Neuronal stem cell (in vitro differentiated cells): ENCODE measurements at regions not wholly inside any gene's neighbourhood (a gene's known extent, or its start where the extent isn't known, plus 50 kb on each side); places are given as distances from the start of the nearest gene placed in this dataset.

ENCODE experiments used
- DNase-seq: peaks from one replicate; pipeline ENCODE4 v3.0.0-alpha.2; 2013; ENCODE audit warnings: low spot score
- H2AFZ ChIP-seq: one replicate; pipeline ENCODE4 v1.6.1; 2013; ENCODE audit warnings: mild to moderate bottlenecking, low read length, inconsistent platforms
- H2AK5ac ChIP-seq: 2 replicates; pipeline ENCODE4 v1.6.1; 2013; ENCODE audit warnings: low read depth, mild to moderate bottlenecking, inconsistent platforms, low read length, moderate library complexity, mixed read lengths
- H2BK120ac ChIP-seq: 2 replicates; pipeline ENCODE4 v1.6.1; 2013; ENCODE audit warnings: low read depth, mild to moderate bottlenecking, inconsistent platforms, low read length, moderate library complexity, mixed read lengths
- H2BK12ac ChIP-seq: one replicate; pipeline ENCODE4 v1.6.1; 2013; ENCODE audit warnings: low read length, inconsistent platforms
- H2BK15ac ChIP-seq: 2 replicates; pipeline ENCODE4 v1.6.1; 2013; ENCODE audit warnings: mild to moderate bottlenecking, low read length, inconsistent platforms, mixed read lengths
- H2BK5ac ChIP-seq: one replicate; pipeline ENCODE4 v1.6.1; 2013; ENCODE audit warnings: inconsistent platforms, mild to moderate bottlenecking, low read length, moderate library complexity
- H3K14ac ChIP-seq: one replicate; pipeline ENCODE4 v1.6.1; 2013; ENCODE audit warnings: low read length, inconsistent platforms
- H3K18ac ChIP-seq: 2 replicates; pipeline ENCODE4 v1.6.1; 2013; ENCODE audit warnings: low read length, inconsistent platforms
- H3K23ac ChIP-seq: 2 replicates; pipeline ENCODE4 v1.6.1; 2013; ENCODE audit warnings: low read depth, mild to moderate bottlenecking, mixed read lengths, low read length, inconsistent platforms; ENCODE audit not compliant: poor library complexity
- H3K27ac ChIP-seq: replicated peaks from 3 replicates; pipeline ENCODE4 v1.5.1; 2013; ENCODE audit warnings: low read length, inconsistent platforms
- H3K27me3 ChIP-seq, 3 experiments: 2 replicates each; pipeline ENCODE4 v1.6.1; 2013; ENCODE audit warnings: low read length in 3 of 3, mild to moderate bottlenecking in 2 of 3, inconsistent platforms in 1 of 3, low read depth in 1 of 3, mixed read lengths in 1 of 3, moderate library complexity in 1 of 3; ENCODE audit not compliant: control insufficient read depth in 3 of 3, insufficient read depth in 3 of 3
- H3K36me3 ChIP-seq, 2 donors: replicated peaks in 1 of 2; 2 replicates each; pipeline ENCODE4 v1.6.1; 2013; ENCODE audit warnings: low read length in 2 of 2; ENCODE audit not compliant: control insufficient read depth in 2 of 2, insufficient read depth in 2 of 2
- H3K4ac ChIP-seq: 2 replicates; pipeline ENCODE4 v1.6.1; 2013; ENCODE audit warnings: inconsistent platforms, mild to moderate bottlenecking, low read length, moderate library complexity
- H3K4me1 ChIP-seq, 2 donors: 1 replicate in 1 of 2; 2 replicates in 1 of 2; pipeline ENCODE4 v1.6.1; 2013; ENCODE audit warnings: low read length in 2 of 2, low read depth in 1 of 2; ENCODE audit not compliant: control insufficient read depth in 2 of 2, insufficient read depth in 1 of 2
- H3K4me2 ChIP-seq: one replicate; pipeline ENCODE4 v1.6.1; 2013; ENCODE audit warnings: mild to moderate bottlenecking, low read length, inconsistent platforms; ENCODE audit not compliant: insufficient read depth, poor library complexity, severe bottlenecking
- H3K4me3 ChIP-seq, 2 donors: 2 replicates each; pipeline ENCODE4 v1.5.1; 2013; ENCODE audit warnings: low read length in 2 of 2, mild to moderate bottlenecking in 2 of 2, inconsistent platforms in 1 of 2, moderate library complexity in 1 of 2
- H3K79me1 ChIP-seq: one replicate; pipeline ENCODE4 v1.6.1; 2013; ENCODE audit warnings: low read depth, mild to moderate bottlenecking, inconsistent platforms, low read length, moderate library complexity
- H3K9ac ChIP-seq: one replicate; pipeline ENCODE4 v1.6.1; 2013; ENCODE audit warnings: mild to moderate bottlenecking, low read depth, low read length, inconsistent platforms; ENCODE audit not compliant: poor library complexity
- H3K9me3 ChIP-seq, 2 donors: replicated peaks in 1 of 2; 2 replicates each; pipeline versions ENCODE3 to v1.6.1; 2013; ENCODE audit warnings: low read length in 2 of 2, mild to moderate bottlenecking in 2 of 2, inconsistent platforms in 1 of 2, low read depth in 1 of 2, mixed read lengths in 1 of 2, moderate library complexity in 1 of 2; ENCODE audit not compliant: control insufficient read depth in 2 of 2, insufficient read depth in 1 of 2
- H4K8ac ChIP-seq: one replicate; pipeline ENCODE4 v1.6.1; 2013; ENCODE audit warnings: low read depth, mild to moderate bottlenecking, inconsistent platforms, low read length, moderate library complexity
- H4K91ac ChIP-seq: one replicate; pipeline ENCODE4 v1.6.1; 2013; ENCODE audit warnings: low read length, low read depth, mild to moderate bottlenecking, inconsistent platforms; ENCODE audit not compliant: poor library complexity
- WGBS, 2 donors: extraction: QIAGEN DNeasy Blood & Tissue Kit; methylation state at CpG; one replicate each; pipeline ENCODE4 v1.1.7; 2013; ENCODE audit warnings: missing lambda C conversion rate in 2 of 2, mixed read lengths in 1 of 2; ENCODE audit not compliant: insufficient read length in 2 of 2, insufficient replicate concordance in 1 of 2; ENCODE audit errors: extremely low coverage in 2 of 2; 5-methylcytosine and 5-hydroxymethylcytosine counted together

DNA sequence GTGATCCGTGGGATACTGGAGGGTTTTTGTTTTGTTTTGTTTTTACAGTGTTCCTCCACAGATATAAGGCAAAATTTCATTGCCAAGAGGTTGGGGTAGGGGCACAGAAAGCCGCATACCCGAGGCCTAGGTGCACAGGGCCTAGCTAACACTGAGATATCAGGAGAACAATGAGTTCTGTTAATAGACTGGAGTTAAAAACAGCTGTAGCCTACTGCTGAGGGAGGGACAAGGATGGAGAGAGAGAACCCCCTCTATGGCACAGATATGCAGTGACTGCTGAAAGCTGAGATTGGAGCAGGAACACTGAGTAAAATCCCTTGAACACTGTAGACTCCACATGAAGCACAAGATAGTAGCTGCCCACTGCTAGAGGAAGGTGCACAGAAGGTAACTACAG is 53.1 kb upstream of the MAP3K13 start:
- DNase-seq, result no peak
- Histone ChIP-seq H3K18ac (no peak overlapping the region), H3K27me3 (no peaks in the 10 kb centered on the region), H3K9ac (no peak overlapping the region), H2BK5ac (no peak overlapping the region), H3K4me1 (peaks cover 2 to 4% of the 10 kb centered on the region in 2 donors), H3K4me3 (no peak overlapping the region), H4K8ac (no peak overlapping the region), H2AFZ (no peak overlapping the region), H4K91ac (no peak overlapping the region), H3K4me2 (no peak overlapping the region), H2BK12ac (no peak overlapping the region), H3K36me3 (peaks cover 0 to 2% of the 10 kb centered on the region in 2 donors), H3K27ac (no peak overlapping the region), H3K23ac (no peak overlapping the region), H2AK5ac (no peak overlapping the region), H2BK120ac (no peak overlapping the region), H3K4ac (no peak overlapping the region), H2BK15ac (no peak overlapping the region), H3K9me3 (peaks cover 3 to 33% of the 10 kb centered on the region in 2 donors), H3K79me1 (no peaks in the 10 kb centered on the region), H3K14ac (no peak overlapping the region)
- WGBS, 2 donors, result no CpG with 5 or more reads among the region's 3 CpGs

DNA sequence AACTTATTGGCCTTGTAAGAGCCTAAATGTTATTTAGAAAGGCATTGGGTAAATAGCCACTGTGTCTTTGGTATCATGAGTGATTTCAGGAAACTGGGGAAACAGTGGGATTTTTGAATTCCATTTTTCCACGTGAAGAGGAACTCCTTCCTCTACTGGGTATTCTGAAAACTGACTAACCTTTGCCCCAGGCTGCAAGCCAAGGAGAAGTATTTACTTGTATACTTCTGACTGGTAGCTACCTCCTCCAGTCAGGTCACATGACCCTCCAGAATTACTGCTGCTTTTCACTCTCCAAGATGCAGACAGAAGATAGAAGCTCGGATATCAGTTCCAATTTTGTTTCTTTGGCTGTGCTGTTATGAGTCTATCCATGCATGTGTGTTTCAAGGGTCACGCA is 50.9 kb upstream of the MAP3K13 start:
- Histone ChIP-seq H3K4me3 (no peak overlapping the region), H4K8ac (no peak overlapping the region), H2BK5ac (no peak overlapping the region), H3K9ac (no peak overlapping the region), H2BK12ac (no peak overlapping the region), H2BK15ac (no peak overlapping the region), H3K4ac (no peak overlapping the region), H3K23ac (no peak overlapping the region), H2AFZ (no peak overlapping the region), H3K14ac (no peak overlapping the region), H3K36me3 (peaks cover 0 to 2% of the 10 kb centered on the region in 2 donors), H3K27me3 (no peaks in the 10 kb centered on the region), H3K18ac (no peak overlapping the region), H3K79me1 (no peaks in the 10 kb centered on the region), H3K4me1 (peaks cover 2 to 4% of the 10 kb centered on the region in 2 donors), H4K91ac (no peak overlapping the region), H3K27ac (no peak overlapping the region), H3K9me3 (peaks cover 3 to 20% of the 10 kb centered on the region in 2 donors), H2BK120ac (no peak overlapping the region), H2AK5ac (no peak overlapping the region), H3K4me2 (no peak overlapping the region)
- no CpG with 5 or more reads among the region's 3 CpGs for WGBS, 2 donors
- DNase-seq, result no peak
